PC-9 (cell line): ENCODE measurements at regions not wholly inside any gene's neighbourhood (a gene's known extent, or its start where the extent isn't known, plus 50 kb on each side); places are given as distances from the start of the nearest gene placed in this dataset.

Source experiments
- EZH2 ChIP-seq: fragments of 200-600 bp; sonication (generic); IDR thresholded peaks from 2 replicates; pipeline ENCODE4 v1.8.0; 2017; ENCODE audit warnings: antibody characterized with exemption, low read depth
- TF ChIP-seq, protein P1 (sequence below): fragments of 200-600 bp; sonication (generic); conservative IDR thresholded peaks from 2 replicates; pipeline ENCODE4 v1.6.1; 2017; ENCODE audit warnings: mixed run types, antibody characterized with exemption, mild to moderate bottlenecking, moderate library complexity

DNA sequence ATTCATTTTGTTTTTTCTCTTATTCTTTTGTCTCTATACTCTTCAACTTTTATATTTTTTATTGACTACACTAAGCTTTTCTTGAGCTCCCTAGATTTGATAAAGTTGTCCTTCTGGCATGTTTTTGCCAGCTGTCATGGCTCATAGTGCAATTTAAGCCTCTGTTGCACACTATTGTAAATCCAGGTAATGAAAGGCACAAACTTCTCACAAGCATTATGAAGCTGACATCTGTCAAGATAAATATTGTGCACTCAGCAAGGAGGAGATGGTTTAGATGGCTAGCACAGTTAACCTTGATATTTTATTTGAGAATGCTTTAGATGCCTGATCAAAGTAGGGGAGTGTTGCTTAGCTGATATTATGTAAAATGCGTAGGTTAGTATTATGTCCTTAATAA lies 1280.9 kb downstream of the NSUN3 start:
- TF ChIP-seq, protein P1, sequence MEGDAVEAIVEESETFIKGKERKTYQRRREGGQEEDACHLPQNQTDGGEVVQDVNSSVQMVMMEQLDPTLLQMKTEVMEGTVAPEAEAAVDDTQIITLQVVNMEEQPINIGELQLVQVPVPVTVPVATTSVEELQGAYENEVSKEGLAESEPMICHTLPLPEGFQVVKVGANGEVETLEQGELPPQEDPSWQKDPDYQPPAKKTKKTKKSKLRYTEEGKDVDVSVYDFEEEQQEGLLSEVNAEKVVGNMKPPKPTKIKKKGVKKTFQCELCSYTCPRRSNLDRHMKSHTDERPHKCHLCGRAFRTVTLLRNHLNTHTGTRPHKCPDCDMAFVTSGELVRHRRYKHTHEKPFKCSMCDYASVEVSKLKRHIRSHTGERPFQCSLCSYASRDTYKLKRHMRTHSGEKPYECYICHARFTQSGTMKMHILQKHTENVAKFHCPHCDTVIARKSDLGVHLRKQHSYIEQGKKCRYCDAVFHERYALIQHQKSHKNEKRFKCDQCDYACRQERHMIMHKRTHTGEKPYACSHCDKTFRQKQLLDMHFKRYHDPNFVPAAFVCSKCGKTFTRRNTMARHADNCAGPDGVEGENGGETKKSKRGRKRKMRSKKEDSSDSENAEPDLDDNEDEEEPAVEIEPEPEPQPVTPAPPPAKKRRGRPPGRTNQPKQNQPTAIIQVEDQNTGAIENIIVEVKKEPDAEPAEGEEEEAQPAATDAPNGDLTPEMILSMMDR: no peak
- TF ChIP-seq EZH2: no peak
